ENCODE measurements at regions not wholly inside any gene's neighbourhood (a gene's known extent, or its start where the extent isn't known, plus 50 kb on each side); places are given as distances from the start of the nearest gene placed in this dataset.

- no peak for DNase-seq
These were observed 51.2 kb upstream of the ROCK1 start for GRCh38 chr18:21162786-21163185.

GRCh38 chr18:21163647-21164547, 52.3 kb upstream of the ROCK1 start:
- peak; percentile 99 for DNase-seq

- no peak for DNase-seq
These were observed 53.0 kb upstream of the ROCK1 start for GRCh38 chr18:21164548-21165095.

GRCh38 chr18:21167641-21168377, 56.2 kb upstream of the ROCK1 start:
- DNase-seq, result no peak

- DNase-seq, result no peak
These were observed 57.3 kb upstream of the ROCK1 start for GRCh38 chr18:21168880-21169279.

- no peak for DNase-seq
These were observed 64.2 kb upstream of the GREB1L start for GRCh38 chr18:21177822-21178221.

GRCh38 chr18:21179590-21180220, 62.3 kb upstream of the GREB1L start:
- peak; percentile 29 for DNase-seq

GRCh38 chr18:21180588-21180987, 61.4 kb upstream of the GREB1L start:
- DNase-seq, result no peak

GRCh38 chr18:21181766-21182165, 60.3 kb upstream of the GREB1L start:
- no peak for DNase-seq

- no peak for DNase-seq
These were observed 58.4 kb upstream of the GREB1L start for GRCh38 chr18:21183670-21184069.

GRCh38 chr18:21184396-21184996, 57.5 kb upstream of the GREB1L start:
- DNase-seq, result no peak

GRCh38 chr18:21187886-21188285, 54.1 kb upstream of the GREB1L start:
- DNase-seq, result no peak

GRCh38 chr18:21191596-21192307, 50.3 kb upstream of the GREB1L start:
- no peak for DNase-seq
